Bronchial epithelial cell (primary cell): ENCODE measurements at regions not wholly inside any gene's neighbourhood (a gene's known extent, or its start where the extent isn't known, plus 50 kb on each side); places are given as distances from the start of the nearest gene placed in this dataset.

ENCODE experiments used
- DNase-seq: peaks from one replicate; pipeline ENCODE4 v3.0.0-alpha.2; 2010; ENCODE audit warnings: low read depth
- FAIRE-seq: peaks from 2 replicates; lab custom pipeline; 2011; peaks lifted over from hg19 to GRCh38; lab: Jason Lieb, UNC
- H3K27me3 ChIP-seq: 2 replicates; pipeline ENCODE4 v1.5.1; 2011; ENCODE audit warnings: low read length; ENCODE audit not compliant: control insufficient read depth, insufficient read depth
- H3K36me3 ChIP-seq: 2 replicates; pipeline ENCODE4 v1.5.1; 2011; ENCODE audit warnings: low read length; ENCODE audit not compliant: control insufficient read depth, insufficient read depth
- H3K4me3 ChIP-seq: 2 replicates; pipeline ENCODE4 v1.5.1; 2011; ENCODE audit warnings: mild to moderate bottlenecking, low read depth, low read length, control low read depth
- TF ChIP-seq, protein P1 (sequence below): IDR thresholded peaks from 2 replicates; pipeline ENCODE4 v1.5.1; 2011; ENCODE audit warnings: mild to moderate bottlenecking, moderate library complexity, low read length, control low read depth, inconsistent platforms; ENCODE audit not compliant: insufficient read depth, severe bottlenecking

DNA sequence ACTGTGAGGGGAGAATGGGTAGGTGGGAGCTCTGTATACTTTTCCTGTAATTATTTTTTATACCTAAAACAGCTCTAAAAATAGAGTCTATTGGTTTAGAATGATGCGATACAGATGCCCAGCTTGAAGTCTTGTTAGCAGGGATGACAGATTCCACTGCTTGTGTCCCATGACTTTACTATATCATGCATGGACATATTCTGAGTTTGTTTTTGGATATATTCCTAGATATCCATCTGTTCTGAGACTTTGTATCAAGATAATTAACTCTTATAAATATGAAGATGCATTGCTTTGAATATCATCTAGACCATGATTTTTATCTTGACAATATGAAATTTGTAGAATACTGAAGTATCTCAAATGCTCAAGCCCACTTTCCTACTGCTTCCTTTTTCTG is 1058.1 kb downstream of the RAPGEF2 start:
- H3K27me3 ChIP-seq, result no peaks in the 10 kb centered on the region
- FAIRE-seq (no peak), DNase-seq (no peak)
- no peaks in the 10 kb centered on the region for H3K36me3 ChIP-seq
- TF ChIP-seq, protein P1, sequence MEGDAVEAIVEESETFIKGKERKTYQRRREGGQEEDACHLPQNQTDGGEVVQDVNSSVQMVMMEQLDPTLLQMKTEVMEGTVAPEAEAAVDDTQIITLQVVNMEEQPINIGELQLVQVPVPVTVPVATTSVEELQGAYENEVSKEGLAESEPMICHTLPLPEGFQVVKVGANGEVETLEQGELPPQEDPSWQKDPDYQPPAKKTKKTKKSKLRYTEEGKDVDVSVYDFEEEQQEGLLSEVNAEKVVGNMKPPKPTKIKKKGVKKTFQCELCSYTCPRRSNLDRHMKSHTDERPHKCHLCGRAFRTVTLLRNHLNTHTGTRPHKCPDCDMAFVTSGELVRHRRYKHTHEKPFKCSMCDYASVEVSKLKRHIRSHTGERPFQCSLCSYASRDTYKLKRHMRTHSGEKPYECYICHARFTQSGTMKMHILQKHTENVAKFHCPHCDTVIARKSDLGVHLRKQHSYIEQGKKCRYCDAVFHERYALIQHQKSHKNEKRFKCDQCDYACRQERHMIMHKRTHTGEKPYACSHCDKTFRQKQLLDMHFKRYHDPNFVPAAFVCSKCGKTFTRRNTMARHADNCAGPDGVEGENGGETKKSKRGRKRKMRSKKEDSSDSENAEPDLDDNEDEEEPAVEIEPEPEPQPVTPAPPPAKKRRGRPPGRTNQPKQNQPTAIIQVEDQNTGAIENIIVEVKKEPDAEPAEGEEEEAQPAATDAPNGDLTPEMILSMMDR, result no peak
- no peak overlapping the region for H3K4me3 ChIP-seq

DNA sequence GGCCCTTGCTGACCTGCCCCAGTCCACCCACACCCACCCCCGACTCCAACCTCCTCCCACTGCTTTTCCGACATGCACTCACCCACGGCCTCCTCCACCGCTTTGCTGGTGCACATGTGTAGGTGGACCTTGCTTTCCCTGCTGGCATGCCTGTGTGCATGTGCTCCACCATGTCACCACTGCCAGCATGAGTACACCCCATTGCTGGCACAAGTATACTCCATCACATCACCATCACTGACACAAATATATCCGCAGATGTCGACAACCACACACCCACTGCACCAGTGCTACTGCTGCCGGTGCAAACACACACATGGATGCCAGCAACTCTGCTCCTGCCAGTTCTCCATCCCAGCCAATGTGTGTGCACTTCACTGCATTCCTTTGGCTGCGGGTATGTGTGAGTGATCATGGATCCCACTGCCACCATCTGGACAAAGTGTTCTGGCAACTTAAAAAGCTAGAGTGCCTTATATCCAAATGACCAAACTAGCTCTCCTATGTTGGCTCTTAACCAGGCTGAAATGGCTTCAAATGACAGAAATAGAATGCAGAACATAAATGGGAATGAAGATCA is 1072.3 kb downstream of the RAPGEF2 start:
- FAIRE-seq, result peak; percentile 81
- TF ChIP-seq, protein P1, result peak; percentile 28
- DNase-seq, result peak; percentile 32
- Histone ChIP-seq H3K4me3 (no peak overlapping the region), H3K27me3 (no peaks in the 10 kb centered on the region), H3K36me3 (no peaks in the 10 kb centered on the region)

DNA sequence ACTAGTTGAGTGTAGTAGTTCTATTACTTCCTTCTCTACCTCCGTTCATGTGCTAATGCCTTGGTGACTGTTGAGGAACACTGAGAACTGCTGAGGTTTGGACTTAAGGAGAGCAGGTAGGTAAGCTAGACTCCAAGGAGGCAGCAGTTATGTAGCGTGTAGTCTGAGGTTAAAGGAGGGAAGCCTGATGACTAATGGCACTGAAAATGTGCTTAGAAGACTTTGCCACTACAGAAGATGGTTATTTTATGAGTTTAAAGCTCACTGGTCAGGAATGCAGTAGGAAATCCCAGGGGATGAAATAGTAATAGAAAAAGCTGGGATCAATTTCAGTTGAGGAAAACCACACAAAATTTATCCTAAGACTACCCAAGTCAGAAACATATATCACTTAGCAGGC is 1077.3 kb downstream of the RAPGEF2 start:
- DNase-seq (peak; percentile 45), FAIRE-seq (no peak)
- TF ChIP-seq, protein P1, result no peak
- H3K36me3 ChIP-seq, result no peaks in the 10 kb centered on the region
- no peaks in the 10 kb centered on the region for H3K27me3 ChIP-seq
- no peak overlapping the region for H3K4me3 ChIP-seq

DNA sequence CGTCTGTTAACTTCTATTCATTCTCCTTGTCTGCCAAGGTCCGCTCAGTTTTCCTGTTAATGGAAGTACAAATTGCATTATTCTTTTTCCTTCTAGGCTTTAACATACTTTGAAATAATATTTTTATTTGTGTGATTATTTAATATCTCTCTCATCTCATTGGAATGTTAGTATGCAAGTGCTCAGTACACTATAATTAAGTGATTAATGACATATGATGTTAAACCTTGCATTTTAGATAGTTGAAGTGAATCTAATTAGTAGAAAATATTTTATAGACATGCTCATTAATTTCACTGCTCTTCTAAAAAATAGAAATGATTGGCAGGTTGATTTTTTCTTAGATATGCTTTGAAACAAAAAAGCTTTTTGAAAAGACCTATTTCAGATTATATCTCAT is 1079.8 kb downstream of the RAPGEF2 start:
- no peak for FAIRE-seq
- no peak for DNase-seq
- TF ChIP-seq, protein P1, result no peak
- Histone ChIP-seq H3K36me3 (no peaks in the 10 kb centered on the region), H3K27me3 (no peaks in the 10 kb centered on the region), H3K4me3 (no peak overlapping the region)

DNA sequence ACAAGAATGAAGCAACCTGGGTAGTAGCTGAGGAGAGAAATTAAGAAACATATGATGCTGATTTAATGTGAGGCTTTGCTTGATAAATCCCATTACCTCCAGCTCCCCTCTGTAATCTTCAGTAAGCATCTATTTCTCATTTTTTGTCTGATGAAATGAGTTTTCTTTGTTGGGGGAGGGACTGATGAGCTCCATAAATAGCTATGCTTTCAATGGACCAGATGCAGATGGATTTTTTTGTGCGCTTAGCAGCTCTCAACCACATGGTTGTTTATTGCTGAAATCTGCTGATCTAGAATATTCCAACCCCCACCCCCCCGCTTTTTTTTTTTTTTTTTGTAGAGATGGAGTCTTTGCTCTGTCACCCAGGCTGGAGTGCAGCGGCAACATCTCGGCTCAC is 1082.0 kb downstream of the RAPGEF2 start:
- TF ChIP-seq, protein P1, result no peak
- no peak for FAIRE-seq
- DNase-seq, result no peak
- Histone ChIP-seq H3K27me3 (no peaks in the 10 kb centered on the region), H3K4me3 (no peak overlapping the region), H3K36me3 (no peaks in the 10 kb centered on the region)

DNA sequence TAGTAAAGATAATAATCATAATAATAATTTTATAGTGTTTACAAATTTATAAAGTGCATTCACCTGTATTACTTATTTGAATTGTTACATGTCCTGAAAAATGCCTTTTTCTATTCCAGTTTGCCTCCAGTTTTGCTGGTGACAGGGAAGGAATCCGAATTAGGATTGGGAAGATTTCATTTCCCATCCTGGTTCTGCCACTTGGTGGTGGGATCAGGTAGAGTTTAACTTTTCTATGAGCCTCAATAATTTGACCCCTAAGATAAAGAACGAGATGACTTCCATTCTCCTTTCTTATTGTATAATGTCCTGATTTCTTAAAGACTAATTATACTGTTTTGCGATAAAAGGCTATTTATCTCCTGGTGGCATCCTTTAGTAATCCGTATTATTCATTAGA is 1090.9 kb downstream of the RAPGEF2 start:
- Histone ChIP-seq H3K27me3 (no peaks in the 10 kb centered on the region), H3K36me3 (no peaks in the 10 kb centered on the region), H3K4me3 (no peak overlapping the region)
- TF ChIP-seq, protein P1, result no peak
- no peak for DNase-seq
- no peak for FAIRE-seq
